Gastroesophageal sphincter (tissue), 3 donors: ENCODE measurements at regions not wholly inside any gene's neighbourhood (a gene's known extent, or its start where the extent isn't known, plus 50 kb on each side); places are given as distances from the start of the nearest gene placed in this dataset.

Experiments
- CTCF ChIP-seq, 4 experiments: fragments of 200-600 bp in 2 of 4; fragments of 450-650 bp in 2 of 4; sonication (generic) in 1 of 4; IDR thresholded peaks; one replicate each; pipeline ENCODE4 v1.5.1; 2017 to 2019; ENCODE audit warnings: antibody characterized with exemption in 4 of 4, mild to moderate bottlenecking in 2 of 4, moderate library complexity in 2 of 4
- EP300 ChIP-seq: sonication (generic); formaldehyde crosslinking; IDR thresholded peaks from one replicate; pipeline ENCODE4 v1.6.1; 2017; ENCODE audit warnings: antibody characterized with exemption, mild to moderate bottlenecking
- POLR2A ChIP-seq, 2 donors: fragments of 450-650 bp; IDR thresholded peaks; one replicate each; pipeline ENCODE4 v1.6.1; 2017; ENCODE audit warnings: antibody characterized with exemption in 2 of 2, mild to moderate bottlenecking in 2 of 2, moderate library complexity in 1 of 2

GRCh38 chr9:575139-575538 is 266.4 kb upstream of the DMRT1 start:
- TF ChIP-seq EP300 (no peak), POLR2A (IDR thresholded peaks at IDR 0.05) (no peak), CTCF (IDR thresholded peaks at IDR 0.05) (no peak)
